ENCODE measurements at regions not wholly inside any gene's neighbourhood (a gene's known extent, or its start where the extent isn't known, plus 50 kb on each side); places are given as distances from the start of the nearest gene placed in this dataset.

DNA sequence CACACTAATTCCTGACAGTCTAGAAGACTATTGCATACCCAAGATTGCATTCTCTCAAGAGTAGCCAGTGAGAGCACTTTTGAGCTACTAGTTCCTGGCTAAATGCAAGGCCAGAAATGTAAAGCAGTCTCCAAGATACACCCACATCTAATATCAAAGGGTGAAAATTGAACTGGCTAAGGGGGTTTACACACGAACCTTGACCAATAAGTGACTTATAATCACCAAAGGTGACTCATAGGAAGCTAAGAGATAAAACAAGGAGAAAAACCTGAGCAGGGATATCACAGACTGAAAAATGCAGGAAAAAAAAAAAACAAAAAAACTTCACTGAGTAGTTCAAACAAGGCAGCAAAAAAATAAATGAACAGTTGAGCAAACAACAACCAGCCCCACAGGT is 172.2 kb upstream of the RRP15 start:
- Histone ChIP-seq H3K36me3 (replicated peaks; ENCODE audit: insufficient read depth, low read depth) (no peaks in the 10 kb centered on the region), H3K9me2 (replicated peaks; ENCODE audit: insufficient read depth) (no peaks in the 10 kb centered on the region), H3K4me1 (ENCODE audit: insufficient read depth) (no peaks in the 10 kb centered on the region), H3K27ac (peak overlapping the region; percentile 33), H3K4me2 (peak overlapping the region; percentile 40), H4K20me1 (ENCODE audit: insufficient read depth, poor library complexity, severe bottlenecking) (no peaks in the 10 kb centered on the region), H3K9me3 (ENCODE audit: low read depth) (no peaks in the 10 kb centered on the region), H2AFZ (no peak overlapping the region), H3K27me3 (no peaks in the 10 kb centered on the region), H3K4me3 (no peak overlapping the region), H3K79me2 (no peaks in the 10 kb centered on the region)
- TF ChIP-seq EZH2phosphoT487 (IDR thresholded peaks at IDR 0.05; ENCODE audit: low read depth, severe bottlenecking, unreplicated experiment) (no peak), EZH2 (IDR thresholded peaks at IDR 0.05; ENCODE audit: borderline replicate concordance) (no peak)
- TF ChIP-seq, protein P1, sequence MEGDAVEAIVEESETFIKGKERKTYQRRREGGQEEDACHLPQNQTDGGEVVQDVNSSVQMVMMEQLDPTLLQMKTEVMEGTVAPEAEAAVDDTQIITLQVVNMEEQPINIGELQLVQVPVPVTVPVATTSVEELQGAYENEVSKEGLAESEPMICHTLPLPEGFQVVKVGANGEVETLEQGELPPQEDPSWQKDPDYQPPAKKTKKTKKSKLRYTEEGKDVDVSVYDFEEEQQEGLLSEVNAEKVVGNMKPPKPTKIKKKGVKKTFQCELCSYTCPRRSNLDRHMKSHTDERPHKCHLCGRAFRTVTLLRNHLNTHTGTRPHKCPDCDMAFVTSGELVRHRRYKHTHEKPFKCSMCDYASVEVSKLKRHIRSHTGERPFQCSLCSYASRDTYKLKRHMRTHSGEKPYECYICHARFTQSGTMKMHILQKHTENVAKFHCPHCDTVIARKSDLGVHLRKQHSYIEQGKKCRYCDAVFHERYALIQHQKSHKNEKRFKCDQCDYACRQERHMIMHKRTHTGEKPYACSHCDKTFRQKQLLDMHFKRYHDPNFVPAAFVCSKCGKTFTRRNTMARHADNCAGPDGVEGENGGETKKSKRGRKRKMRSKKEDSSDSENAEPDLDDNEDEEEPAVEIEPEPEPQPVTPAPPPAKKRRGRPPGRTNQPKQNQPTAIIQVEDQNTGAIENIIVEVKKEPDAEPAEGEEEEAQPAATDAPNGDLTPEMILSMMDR (IDR thresholded peaks at IDR 0.05; ENCODE audit: poor library complexity): no peak
- DNase-seq (ENCODE audit: low spot score): peak; percentile 28
- WGBS (ENCODE audit: low lambda C conversion rate, missing lambda C conversion rate): 38% methylated on average over 1 of the region's 1 CpG

DNA sequence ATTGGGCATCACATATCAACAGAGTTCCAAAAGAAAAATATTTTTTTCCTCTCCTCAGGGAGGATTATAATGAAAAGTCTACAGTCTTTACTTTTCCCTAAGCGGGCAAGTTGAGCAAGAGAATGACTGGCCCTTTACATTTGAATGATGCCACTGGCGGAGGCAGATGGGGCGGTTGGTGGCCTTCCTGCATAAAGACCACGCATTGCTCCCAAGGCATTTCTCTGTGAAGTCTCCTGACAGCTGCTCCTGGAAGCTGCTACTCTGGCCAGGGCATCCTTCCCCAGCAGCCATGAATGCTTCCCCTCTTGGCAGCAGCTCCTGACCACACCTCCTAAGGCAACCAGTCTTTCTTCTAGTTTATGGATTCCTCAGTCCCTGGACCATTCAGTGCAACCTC is 161.1 kb upstream of the RRP15 start:
- TF ChIP-seq EZH2 (IDR thresholded peaks at IDR 0.05; ENCODE audit: borderline replicate concordance): no peak
- TF ChIP-seq, protein P1 (IDR thresholded peaks at IDR 0.05; ENCODE audit: poor library complexity): no peak
- TF ChIP-seq EZH2phosphoT487 (IDR thresholded peaks at IDR 0.05; ENCODE audit: low read depth, severe bottlenecking, unreplicated experiment): no peak
- no peaks in the 10 kb centered on the region for H3K79me2 ChIP-seq

DNA sequence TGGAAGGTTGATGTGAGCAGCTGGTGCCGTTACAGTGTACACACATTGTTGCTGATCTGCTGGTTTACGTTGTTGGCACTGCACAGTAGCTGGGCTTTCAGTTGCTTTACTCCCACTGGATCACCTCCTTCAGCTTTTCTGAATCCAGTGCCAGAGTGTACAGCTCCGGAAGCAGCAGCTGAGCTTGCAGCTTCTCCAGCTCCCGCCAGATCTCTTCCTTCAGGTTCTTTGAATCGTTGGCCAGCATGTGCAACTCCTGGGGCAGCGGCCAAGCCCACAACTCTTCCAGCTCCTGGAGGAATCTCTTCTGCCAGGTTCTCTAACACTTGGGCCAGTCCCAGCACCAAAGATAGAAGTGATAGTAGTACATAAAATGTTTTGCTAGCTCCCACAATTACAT is 149.7 kb upstream of the RRP15 start:
- Histone ChIP-seq H3K79me2 (no peaks in the 10 kb centered on the region), H3K4me2 (no peak overlapping the region), H4K20me1 (ENCODE audit: insufficient read depth, poor library complexity, severe bottlenecking) (no peaks in the 10 kb centered on the region), H3K36me3 (replicated peaks; ENCODE audit: insufficient read depth, low read depth) (no peaks in the 10 kb centered on the region), H3K9me2 (replicated peaks; ENCODE audit: insufficient read depth) (no peaks in the 10 kb centered on the region), H3K27me3 (no peaks in the 10 kb centered on the region), H2AFZ (no peak overlapping the region), H3K4me1 (ENCODE audit: insufficient read depth) (no peaks in the 10 kb centered on the region), H3K4me3 (no peak overlapping the region), H3K9me3 (ENCODE audit: low read depth) (no peaks in the 10 kb centered on the region), H3K27ac (no peak overlapping the region)
- no peak for DNase-seq (ENCODE audit: low spot score)
- 89% methylated on average over 6 of the region's 6 CpGs for WGBS (ENCODE audit: low lambda C conversion rate, missing lambda C conversion rate)
- TF ChIP-seq EZH2phosphoT487 (IDR thresholded peaks at IDR 0.05; ENCODE audit: low read depth, severe bottlenecking, unreplicated experiment) (no peak), EZH2 (IDR thresholded peaks at IDR 0.05; ENCODE audit: borderline replicate concordance) (no peak)
- TF ChIP-seq, protein P1 (IDR thresholded peaks at IDR 0.05; ENCODE audit: poor library complexity): no peak

More for the DNA sequence above, 161.1 kb upstream of the RRP15 start:
- no peak for DNase-seq (ENCODE audit: low spot score)
- no peak overlapping the region for H3K4me3 ChIP-seq
- H3K27me3 ChIP-seq: no peaks in the 10 kb centered on the region
- H3K9me2 ChIP-seq (replicated peaks; ENCODE audit: insufficient read depth): no peaks in the 10 kb centered on the region
- H3K4me1 ChIP-seq (ENCODE audit: insufficient read depth): no peaks in the 10 kb centered on the region
- no peaks in the 10 kb centered on the region for H3K9me3 ChIP-seq (ENCODE audit: low read depth)
- H3K36me3 ChIP-seq (replicated peaks; ENCODE audit: insufficient read depth, low read depth): no peaks in the 10 kb centered on the region
- no peak overlapping the region for H3K4me2 ChIP-seq
- H2AFZ ChIP-seq: no peak overlapping the region
- no peak overlapping the region for H3K27ac ChIP-seq
- H4K20me1 ChIP-seq (ENCODE audit: insufficient read depth, poor library complexity, severe bottlenecking): no peaks in the 10 kb centered on the region
- WGBS (ENCODE audit: low lambda C conversion rate, missing lambda C conversion rate): 57% methylated on average over 4 of the region's 4 CpGs

DNA sequence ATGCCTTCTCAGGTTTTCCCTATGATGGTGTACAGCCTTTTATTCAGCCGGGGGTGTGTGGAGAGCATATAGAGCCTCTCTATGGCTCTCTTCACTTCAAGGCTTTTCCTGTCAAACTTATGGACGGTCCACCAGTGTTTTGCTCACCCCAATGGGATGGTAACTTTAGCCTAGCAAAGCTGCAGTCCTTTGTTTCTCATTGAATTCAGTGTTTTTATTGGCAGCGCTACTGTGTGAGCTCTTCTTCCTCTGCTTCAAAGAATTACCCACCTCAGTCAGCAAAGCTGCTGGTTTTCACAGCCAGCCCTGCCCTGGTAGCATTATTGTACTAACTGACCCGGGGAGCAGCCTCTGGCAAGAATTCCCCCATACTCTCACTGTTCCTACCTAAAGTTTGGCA is 145.3 kb upstream of the RRP15 start:
- H3K9me2 ChIP-seq (replicated peaks; ENCODE audit: insufficient read depth): no peaks in the 10 kb centered on the region
- H3K9me3 ChIP-seq (ENCODE audit: low read depth): no peaks in the 10 kb centered on the region
- no peaks in the 10 kb centered on the region for H4K20me1 ChIP-seq (ENCODE audit: insufficient read depth, poor library complexity, severe bottlenecking)
- no peaks in the 10 kb centered on the region for H3K27me3 ChIP-seq
- H3K79me2 ChIP-seq: no peaks in the 10 kb centered on the region
- 91% methylated on average over 4 of the region's 4 CpGs for WGBS (ENCODE audit: low lambda C conversion rate, missing lambda C conversion rate)
- no peaks in the 10 kb centered on the region for H3K4me1 ChIP-seq (ENCODE audit: insufficient read depth)
- no peaks in the 10 kb centered on the region for H3K36me3 ChIP-seq (replicated peaks; ENCODE audit: insufficient read depth, low read depth)
- no peak overlapping the region for H2AFZ ChIP-seq
- no peak overlapping the region for H3K4me3 ChIP-seq
- no peak overlapping the region for H3K4me2 ChIP-seq
- TF ChIP-seq EZH2 (IDR thresholded peaks at IDR 0.05; ENCODE audit: borderline replicate concordance) (no peak), EZH2phosphoT487 (IDR thresholded peaks at IDR 0.05; ENCODE audit: low read depth, severe bottlenecking, unreplicated experiment) (no peak)
- TF ChIP-seq, protein P1 (IDR thresholded peaks at IDR 0.05; ENCODE audit: poor library complexity): no peak
- H3K27ac ChIP-seq: no peak overlapping the region
- DNase-seq (ENCODE audit: low spot score): no peak
